Osteoblast (primary cell): ENCODE measurements at regions not wholly inside any gene's neighbourhood (a gene's known extent, or its start where the extent isn't known, plus 50 kb on each side); places are given as distances from the start of the nearest gene placed in this dataset.

Source experiments
- DNase-seq: peaks from one replicate; pipeline ENCODE4 v3.0.0; 2011; ENCODE audit warnings: low spot score, mixed read lengths; ENCODE audit not compliant: insufficient read length; ENCODE audit errors: missing footprints
- H2AFZ ChIP-seq: 2 replicates; pipeline ENCODE4 v1.6.0; 2011; ENCODE audit warnings: mild to moderate bottlenecking, low read length
- H3K27ac ChIP-seq: 2 replicates; pipeline ENCODE4 v1.5.1; 2011; ENCODE audit warnings: mild to moderate bottlenecking, low read depth, low read length, moderate library complexity
- H3K27me3 ChIP-seq: 2 replicates; pipeline ENCODE4 v1.6.0; 2012; ENCODE audit warnings: mild to moderate bottlenecking, control low read depth, inconsistent platforms, low read length, moderate library complexity; ENCODE audit not compliant: insufficient read depth
- H3K36me3 ChIP-seq: 2 replicates; pipeline ENCODE4 v1.5.1; 2011; ENCODE audit warnings: mild to moderate bottlenecking, low read length, control low read depth, moderate library complexity; ENCODE audit not compliant: insufficient read depth
- H3K4me1 ChIP-seq: 2 replicates; pipeline ENCODE4 v1.5.1; 2011; ENCODE audit warnings: mild to moderate bottlenecking, low read length, control low read depth, moderate library complexity; ENCODE audit not compliant: insufficient read depth
- H3K4me2 ChIP-seq: 2 replicates; pipeline ENCODE4 v1.6.0; 2011; ENCODE audit warnings: mild to moderate bottlenecking, low read length; ENCODE audit not compliant: insufficient read depth
- H3K4me3 ChIP-seq: fragments of 200-600 bp; sonication (generic); 3 replicates; pipeline ENCODE4 v1.5.1; 2012; ENCODE audit warnings: mild to moderate bottlenecking, low read length, inconsistent platforms; ENCODE audit not compliant: insufficient read depth
- H3K79me2 ChIP-seq: 2 replicates; pipeline ENCODE4 v1.6.0; 2012; ENCODE audit warnings: mild to moderate bottlenecking, low read length, control low read depth, inconsistent platforms; ENCODE audit not compliant: insufficient read depth
- H3K9me3 ChIP-seq: 2 replicates; pipeline ENCODE4 v1.5.1; 2011; ENCODE audit warnings: low read depth, low read length, control low read depth
- H4K20me1 ChIP-seq: 2 replicates; pipeline ENCODE4 v1.6.0; 2012; ENCODE audit warnings: mild to moderate bottlenecking, low read length, control low read depth; ENCODE audit not compliant: insufficient read depth
- CTCF ChIP-seq: IDR thresholded peaks from 2 replicates; pipeline ENCODE4 v1.5.1; 2011; ENCODE audit warnings: mild to moderate bottlenecking, low read depth, low read length, moderate library complexity; ENCODE audit errors: extremely low read depth

- H3K9me3 ChIP-seq, result no peaks in the 10 kb centered on the region
- no peaks in the 10 kb centered on the region for H4K20me1 ChIP-seq
- no peaks in the 10 kb centered on the region for H3K4me1 ChIP-seq
- TF ChIP-seq CTCF, result no peak
- no peak overlapping the region for H2AFZ ChIP-seq
- no peak overlapping the region for H3K27ac ChIP-seq
- no peaks in the 10 kb centered on the region for H3K79me2 ChIP-seq
- H3K4me3 ChIP-seq, result no peak overlapping the region
- no peaks in the 10 kb centered on the region for H3K27me3 ChIP-seq
- no peaks in the 10 kb centered on the region for H3K36me3 ChIP-seq
- DNase-seq, result no peak
- H3K4me2 ChIP-seq, result no peak overlapping the region
Observed at GRCh38 chr6:15929685-15930084, 199.2 kb upstream of the MYLIP start.

GRCh38 chr6:15927531-15928225, 201.2 kb upstream of the MYLIP start:
- no peaks in the 10 kb centered on the region for H3K79me2 ChIP-seq
- DNase-seq, result no peak
- no peaks in the 10 kb centered on the region for H3K27me3 ChIP-seq
- no peaks in the 10 kb centered on the region for H3K36me3 ChIP-seq
- no peak overlapping the region for H3K4me3 ChIP-seq
- no peak overlapping the region for H3K4me2 ChIP-seq
- H3K27ac ChIP-seq, result no peak overlapping the region
- H4K20me1 ChIP-seq, result no peaks in the 10 kb centered on the region
- TF ChIP-seq CTCF, result no peak
- H3K4me1 ChIP-seq, result no peaks in the 10 kb centered on the region
- no peak overlapping the region for H2AFZ ChIP-seq
- H3K9me3 ChIP-seq, result no peaks in the 10 kb centered on the region

- Histone ChIP-seq H3K4me3 (no peak overlapping the region), H3K36me3 (no peaks in the 10 kb centered on the region), H3K4me2 (no peak overlapping the region), H2AFZ (no peak overlapping the region), H3K9me3 (no peaks in the 10 kb centered on the region), H3K27me3 (no peaks in the 10 kb centered on the region), H3K79me2 (no peaks in the 10 kb centered on the region), H3K4me1 (no peaks in the 10 kb centered on the region), H4K20me1 (no peaks in the 10 kb centered on the region), H3K27ac (no peak overlapping the region)
- DNase-seq, result no peak
- TF ChIP-seq CTCF, result no peak
Observed at GRCh38 chr6:15926256-15926655, 202.6 kb upstream of the MYLIP start.

GRCh38 chr6:15924893-15925292, 204.0 kb upstream of the MYLIP start:
- Histone ChIP-seq H2AFZ (no peak overlapping the region), H3K27ac (no peak overlapping the region), H3K4me1 (no peaks in the 10 kb centered on the region), H3K36me3 (no peaks in the 10 kb centered on the region), H3K4me2 (no peak overlapping the region), H4K20me1 (no peaks in the 10 kb centered on the region), H3K27me3 (no peaks in the 10 kb centered on the region), H3K79me2 (no peaks in the 10 kb centered on the region), H3K4me3 (no peak overlapping the region), H3K9me3 (no peaks in the 10 kb centered on the region)
- DNase-seq, result no peak
- TF ChIP-seq CTCF, result no peak
